ENCODE measurements at regions not wholly inside any gene's neighbourhood (a gene's known extent, or its start where the extent isn't known, plus 50 kb on each side); places are given as distances from the start of the nearest gene placed in this dataset.

DNA sequence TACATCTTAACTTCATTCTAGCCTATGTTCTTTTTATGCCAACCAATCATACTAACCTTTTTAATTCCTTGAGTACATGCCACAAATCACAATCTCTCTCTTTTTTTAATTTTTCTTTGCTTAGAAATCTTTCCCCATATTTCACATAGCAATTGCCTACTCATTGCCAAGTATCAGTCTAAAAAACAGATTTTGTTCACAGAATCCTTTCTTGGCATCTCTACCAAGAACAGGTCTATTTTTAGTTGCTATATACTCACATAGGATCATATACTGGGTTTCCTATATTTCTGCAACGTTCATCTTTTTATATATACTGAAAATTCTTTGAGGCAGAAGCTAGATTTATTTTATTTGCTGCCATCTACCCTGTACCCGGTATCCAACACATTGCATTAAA is 292.1 kb downstream of the GASK1B start:
- no peak for DNase-seq (ENCODE audit: low spot score)

DNA sequence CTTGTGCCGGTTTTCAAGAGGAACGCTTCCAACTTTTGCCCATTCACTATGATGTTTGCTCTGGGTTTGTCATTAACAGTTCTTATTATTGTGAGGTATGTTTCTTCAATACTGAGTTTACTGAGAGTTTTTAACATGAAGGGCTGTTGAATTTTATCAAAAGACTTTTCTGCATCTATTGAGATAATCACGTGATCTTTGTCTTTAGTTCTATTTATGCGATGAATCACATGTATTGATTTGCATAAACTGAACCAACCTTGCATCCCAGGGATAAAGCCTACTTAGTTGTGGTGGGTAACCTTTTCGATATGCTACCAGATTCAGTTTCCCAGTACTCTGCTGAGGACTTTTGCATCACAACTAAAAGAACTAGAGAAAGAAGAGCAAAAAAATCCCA is 318.0 kb downstream of the GASK1B start:
- no peak for DNase-seq (ENCODE audit: low spot score)

DNA sequence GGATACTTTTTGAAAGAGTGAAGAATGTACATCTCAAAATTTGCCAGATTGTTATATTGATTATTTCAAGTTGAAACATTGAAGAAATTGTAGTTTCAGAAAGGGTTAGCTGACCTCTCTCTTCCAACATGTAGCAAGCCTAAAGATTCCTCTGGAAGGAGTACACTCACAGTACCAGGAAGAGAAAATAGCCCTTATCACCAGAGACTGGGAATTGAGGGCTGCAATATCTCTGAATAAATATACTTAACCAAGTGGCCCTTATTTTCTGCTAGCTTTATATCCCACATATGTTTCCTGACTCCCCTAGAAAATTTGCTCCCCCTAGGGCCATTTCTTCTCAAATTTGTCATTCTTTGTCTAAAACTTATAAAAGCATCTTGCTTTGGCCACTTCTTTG is 332.2 kb downstream of the GASK1B start:
- DNase-seq (ENCODE audit: low spot score): no peak

DNA sequence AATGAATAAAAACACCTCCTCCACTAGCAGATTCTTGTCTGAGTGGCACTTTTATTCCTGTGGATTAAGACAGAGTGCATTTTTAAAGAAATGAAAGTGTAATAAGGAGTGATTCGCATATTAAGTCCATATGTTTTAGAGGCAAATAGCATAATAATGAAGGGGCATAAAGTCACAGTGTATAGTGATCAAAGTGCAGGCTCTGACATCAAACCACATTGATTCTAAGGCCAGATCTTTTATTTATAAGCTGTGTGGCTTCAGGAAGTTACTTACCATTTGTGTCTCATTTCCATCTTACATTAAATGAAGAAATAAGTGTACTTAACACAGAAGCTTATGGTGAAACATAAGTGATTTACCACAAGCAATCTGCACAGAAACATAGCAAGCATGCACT is 332.8 kb downstream of the GASK1B start:
- no peak for DNase-seq (ENCODE audit: low spot score)

DNA sequence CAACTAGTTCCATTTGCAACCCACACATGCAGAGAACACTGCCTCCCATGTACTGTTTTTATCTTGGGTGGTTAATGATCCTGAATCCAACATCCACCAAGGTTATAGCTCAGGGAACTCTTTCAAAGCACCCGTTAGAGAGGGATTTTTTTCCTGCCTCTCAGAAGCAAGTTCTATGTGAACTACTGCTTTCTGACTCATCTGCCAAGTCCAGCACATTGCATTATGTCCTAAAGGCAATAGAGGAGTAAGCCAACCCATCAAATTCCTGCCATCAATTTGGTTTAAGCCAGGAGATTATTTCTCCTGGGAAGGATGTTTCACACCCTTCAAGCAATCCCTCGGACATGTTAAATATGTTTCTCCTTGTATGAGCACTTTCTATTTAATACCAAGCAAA is 334.5 kb downstream of the GASK1B start:
- no peak for DNase-seq (ENCODE audit: low spot score)

DNA sequence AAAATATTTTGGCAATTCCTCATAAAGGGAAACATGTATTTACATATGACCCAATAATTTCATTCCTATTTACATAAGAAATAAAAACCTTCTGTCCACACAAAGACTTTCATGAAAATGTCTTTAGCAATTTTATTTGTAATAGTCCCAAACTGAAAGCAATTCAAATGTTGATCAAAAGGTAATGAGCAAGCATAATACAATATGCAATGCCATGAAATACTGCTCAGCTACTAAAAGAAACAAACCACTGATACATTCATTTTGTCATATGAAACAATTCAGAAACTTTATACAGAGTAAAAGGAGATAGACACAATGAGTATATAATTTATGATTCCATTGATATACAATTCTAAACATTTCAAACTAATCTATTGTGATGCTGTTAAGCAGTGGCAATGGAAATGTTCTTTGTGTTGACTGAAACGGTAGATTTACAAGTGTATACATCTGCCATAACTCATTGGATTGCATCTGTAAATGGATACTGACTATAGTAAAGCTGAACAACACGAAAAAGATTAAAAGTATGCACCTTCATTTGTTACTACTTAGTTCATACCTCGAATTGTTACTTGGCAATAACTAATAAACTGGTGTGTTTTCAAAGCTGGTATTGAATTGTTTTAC is 335.6 kb downstream of the GASK1B start:
- DNase-seq (ENCODE audit: low spot score): no peak

DNA sequence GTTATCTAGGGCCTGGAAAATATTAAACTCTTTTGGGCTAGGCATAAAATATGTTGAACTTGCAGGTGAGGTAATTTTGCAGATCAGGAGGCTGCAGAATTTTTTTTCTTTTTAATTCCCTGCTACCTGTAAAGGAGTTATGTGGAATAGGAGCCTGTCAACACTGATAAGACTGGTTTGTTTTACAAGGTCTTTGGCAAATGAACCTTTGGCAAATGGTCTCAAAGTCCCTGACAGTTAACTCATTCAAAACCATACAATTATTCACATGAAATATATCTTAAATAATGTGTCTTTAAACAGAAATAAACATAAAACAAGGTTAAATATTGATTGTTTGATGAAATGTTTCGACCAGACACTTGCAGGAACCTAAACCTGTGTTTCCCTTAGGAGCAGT is 340.2 kb downstream of the GASK1B start:
- no peak for DNase-seq (ENCODE audit: low spot score)

DNA sequence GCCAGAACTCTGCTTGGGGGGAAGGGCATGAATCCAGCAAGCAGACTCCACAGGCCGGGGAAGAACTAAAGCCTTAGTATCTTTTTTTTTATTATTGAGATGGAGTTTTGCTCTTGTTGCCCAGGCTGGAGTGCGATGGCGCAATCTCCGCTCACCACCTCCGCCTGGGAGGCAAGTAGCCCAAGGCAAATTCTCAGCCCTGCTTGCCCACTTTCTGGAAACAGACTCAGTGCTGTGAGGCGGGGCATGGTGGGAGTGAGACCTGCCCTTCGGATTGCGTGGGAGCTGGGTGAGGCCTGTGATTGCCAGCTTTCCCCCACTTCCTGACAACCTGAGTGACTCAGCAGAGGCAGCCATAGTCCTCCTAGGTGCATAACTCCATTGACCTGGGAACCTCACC is 348.8 kb downstream of the GASK1B start:
- no peak for DNase-seq (ENCODE audit: low spot score)

DNA sequence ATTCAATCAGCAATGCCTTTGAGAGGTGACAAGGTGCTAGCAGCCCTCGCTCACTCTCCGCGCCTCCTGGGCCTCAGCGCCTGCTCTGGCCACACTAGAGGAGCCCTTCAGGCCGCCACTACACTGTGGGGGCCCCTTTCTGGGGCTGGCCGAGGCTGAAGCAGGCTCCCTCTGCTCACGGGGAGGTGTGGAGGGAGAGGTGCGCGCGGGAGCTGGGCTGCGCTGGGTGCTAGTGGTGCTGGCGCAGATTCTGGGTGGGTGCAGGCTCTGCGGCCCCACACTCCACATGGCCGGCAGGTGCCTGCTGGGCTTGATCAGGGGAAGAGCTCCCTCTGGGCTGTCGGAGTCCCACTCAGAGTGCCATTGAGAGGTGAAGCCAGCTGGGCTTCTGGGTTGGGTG is 351.0 kb downstream of the GASK1B start:
- DNase-seq (ENCODE audit: low spot score): no peak

DNA sequence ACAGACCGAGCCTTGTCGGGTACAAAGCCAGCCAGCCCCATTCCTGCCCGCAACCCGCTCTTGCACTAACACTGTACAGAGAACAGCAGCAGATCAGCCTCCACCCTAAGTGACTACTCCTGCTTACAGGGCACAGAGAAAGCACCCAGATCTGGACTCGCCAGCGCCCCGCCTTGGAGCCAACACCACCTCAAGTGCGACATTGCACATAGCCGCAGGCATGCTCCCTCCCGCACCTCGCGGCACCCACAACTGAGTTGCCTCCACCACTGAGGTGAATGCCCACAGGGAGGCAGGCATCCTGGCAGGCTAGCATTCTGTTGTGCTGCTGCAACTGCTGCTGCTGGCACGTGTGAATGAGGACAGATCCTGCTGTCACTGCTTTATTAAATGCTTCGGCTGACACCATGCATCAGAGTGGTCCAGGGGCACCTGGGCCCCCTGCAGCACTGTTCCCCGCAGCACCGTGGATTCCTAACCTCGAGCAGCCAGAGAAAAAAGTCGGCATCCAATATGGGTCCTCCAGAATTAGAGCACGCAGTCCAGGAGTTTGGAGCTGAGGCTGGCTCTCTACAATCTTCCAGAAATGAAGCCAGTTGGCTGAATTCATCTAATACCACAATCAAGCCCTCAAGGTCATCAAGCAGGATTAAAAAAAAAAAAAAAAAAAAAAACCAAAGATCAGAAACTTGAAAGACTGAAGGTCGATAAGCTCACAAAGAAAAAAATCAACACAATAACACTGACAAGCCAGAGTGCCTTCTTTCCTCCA is 352.9 kb downstream of the GASK1B start:
- DNase-seq (ENCODE audit: low spot score): no peak

DNA sequence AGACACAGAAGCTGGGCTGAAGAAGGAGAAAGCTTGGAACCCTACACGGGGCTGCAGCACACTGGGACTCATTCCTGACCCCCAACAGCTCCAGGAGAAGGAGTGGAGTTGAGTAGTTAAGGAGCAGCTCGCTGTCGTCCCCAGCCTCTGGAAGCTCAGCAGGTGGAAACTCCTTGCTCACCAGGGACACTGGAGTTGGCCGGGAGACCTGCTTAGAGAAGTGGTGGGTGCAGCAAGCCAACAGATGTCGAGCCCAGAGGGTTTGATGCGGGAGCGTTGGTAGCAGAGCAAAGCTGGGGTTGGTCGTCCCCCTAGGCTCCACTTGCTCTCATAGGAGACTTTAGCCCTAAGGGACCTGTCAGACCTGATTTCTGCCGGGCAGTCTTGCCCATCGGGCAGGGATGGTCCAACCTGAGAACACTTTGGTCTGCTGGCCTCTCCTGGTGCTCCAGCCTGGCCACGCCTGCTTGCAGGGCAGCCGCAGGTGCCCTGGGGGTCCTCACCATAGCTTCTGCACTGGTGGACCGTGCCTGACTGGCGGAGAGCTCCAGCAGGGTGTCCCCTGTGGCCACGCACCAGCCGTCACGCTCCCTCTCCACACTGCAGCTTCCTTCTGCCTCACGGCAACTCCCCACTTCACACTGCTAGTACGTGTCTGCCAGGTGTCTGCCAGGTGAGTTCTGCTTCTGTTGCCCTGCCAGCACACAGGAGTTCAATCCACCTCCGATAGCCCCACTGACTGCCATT is 353.7 kb downstream of the GASK1B start:
- DNase-seq (ENCODE audit: low spot score): no peak

DNA sequence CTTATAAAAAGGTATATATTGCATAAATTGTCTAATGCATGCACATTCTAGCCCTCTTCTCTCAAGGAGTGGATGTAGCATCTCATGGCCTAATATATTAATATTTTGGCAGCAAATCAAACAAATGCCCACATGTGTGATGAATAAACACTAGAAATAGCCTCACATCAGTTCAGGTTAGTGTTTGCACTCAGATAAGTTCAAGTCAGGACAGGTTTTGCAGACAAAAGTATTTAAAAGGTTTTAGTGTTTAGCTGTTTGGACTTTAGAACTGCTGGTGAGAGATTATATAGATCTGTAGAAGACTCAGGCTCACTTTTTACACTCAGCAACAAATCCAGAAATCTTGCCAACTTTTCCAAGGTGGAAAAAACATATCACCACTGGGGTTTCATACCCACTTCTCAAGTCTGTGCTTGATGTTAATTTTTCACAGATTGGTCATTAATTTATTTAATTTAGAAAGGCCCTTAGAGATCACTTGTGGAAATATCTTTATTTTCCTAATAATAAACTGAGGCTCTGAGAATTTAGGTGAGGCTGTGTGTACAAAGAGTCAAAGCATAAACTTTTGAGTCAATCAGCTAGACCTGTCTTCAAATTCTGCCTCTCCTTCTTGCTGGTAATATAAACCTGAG is 362.6 kb downstream of the GASK1B start:
- DNase-seq (ENCODE audit: low spot score): no peak

DNA sequence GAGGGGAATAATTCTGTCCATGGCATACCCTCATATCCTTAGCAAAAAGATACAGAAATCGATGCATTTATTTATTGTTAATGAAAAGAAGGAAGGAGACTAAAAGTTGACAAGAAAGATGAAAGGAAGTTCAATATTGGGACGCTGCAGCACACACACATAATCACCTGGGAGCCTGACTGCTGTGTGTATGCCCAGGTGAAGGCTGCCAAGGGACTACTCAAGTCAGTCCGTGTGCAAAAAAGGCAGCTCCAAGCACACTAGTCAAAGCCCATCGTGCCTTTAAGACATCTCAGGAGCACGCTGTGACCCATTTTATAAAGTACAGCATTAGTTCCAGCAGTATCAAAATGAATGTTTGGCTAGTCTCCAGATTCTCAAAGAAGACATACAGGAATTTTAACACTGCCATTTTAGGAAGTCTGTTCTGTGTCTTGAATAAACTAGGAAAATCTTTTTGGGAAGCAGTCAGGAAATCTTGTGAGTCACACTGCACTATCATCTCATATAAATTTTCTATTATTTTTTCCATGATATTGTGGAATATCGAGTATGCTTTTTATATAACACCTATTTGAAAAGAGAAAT is 363.9 kb downstream of the GASK1B start:
- DNase-seq (ENCODE audit: low spot score): no peak

DNA sequence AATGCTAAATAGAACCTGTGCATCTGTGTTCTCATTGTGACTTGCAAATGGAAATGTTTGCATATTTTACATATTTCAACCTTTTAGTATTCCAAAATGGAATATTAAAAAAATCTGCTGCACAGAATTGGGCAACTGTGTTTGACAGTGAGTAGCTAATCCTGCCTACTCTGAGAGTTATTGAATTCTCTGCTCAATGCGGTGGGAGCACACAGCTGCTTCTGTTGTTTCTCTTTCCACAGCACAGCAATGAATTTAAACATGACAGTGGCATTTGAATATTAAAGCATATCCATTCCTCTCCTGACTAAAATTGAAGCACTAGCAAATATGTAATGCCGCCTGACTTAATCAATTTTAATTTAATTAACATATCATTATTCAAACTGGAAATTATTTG is 366.6 kb downstream of the GASK1B start:
- DNase-seq (ENCODE audit: low spot score): no peak

DNA sequence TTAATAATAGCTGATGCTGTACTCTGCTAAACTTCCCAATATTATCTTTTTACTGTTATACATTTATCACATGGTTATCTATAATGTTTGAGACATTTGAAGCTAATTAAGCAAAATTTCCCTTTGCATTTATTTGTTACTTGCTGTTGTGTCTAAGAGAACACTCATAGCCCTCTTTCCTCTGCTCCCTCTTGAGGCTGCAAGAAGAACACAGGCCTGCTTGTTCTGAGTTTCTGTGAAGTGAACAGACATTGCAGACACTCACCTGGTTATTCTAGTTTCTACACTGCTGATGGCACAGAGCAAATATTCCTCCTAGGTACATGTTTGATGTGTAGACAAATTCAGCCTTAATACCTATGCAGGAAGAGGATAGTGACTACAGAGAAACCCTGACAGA is 367.8 kb downstream of the GASK1B start:
- no peak for DNase-seq (ENCODE audit: low spot score)

DNA sequence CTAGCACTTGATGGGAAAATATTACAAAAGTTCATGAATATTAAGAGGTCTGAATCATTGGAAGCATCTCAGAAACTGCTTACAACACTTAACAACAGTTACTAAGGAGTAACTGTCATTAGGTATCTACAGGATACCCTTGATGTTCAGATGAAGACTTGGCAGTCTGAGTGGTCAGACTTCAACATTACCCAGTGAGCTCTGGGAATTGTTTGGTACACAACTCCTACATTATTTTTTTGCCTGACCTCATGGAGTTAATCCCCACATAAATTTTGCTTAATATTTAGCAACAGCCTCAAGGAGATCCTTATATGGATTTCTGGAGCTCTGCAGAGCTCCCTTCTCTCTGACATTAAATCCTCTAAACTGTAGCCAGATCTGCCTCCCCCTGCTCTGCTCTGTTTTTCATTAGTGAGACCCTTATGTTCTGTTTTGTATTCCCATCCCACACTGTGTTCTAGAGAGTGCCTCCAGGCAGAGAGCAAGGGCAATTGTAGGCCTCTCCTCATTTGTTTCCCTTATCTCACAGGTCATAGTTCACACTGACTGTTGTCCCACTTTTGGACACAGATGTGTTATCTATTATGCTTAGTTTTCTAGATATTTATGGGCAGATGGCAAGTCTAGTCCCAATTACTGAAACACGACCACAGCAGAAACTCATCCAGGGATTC is 368.8 kb downstream of the GASK1B start:
- DNase-seq (ENCODE audit: low spot score): no peak

DNA sequence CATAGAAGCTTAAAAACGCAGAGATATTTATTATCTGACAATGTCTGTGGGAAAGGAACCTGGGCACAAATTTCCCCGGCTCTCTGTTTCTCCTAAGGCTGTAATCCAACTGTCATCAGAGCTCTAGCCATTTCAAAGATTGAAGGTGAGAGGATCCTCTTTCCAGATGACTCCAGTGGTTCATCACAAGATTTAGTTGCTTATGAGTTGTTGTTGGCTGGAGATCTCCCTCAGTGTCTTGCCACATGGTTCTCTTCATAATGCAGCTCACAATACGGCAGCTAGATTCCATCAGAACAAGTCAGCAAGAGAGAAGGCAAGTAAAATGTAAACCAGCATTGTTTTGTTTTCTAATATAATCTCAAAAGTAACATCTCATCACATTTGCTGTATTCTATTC is 369.4 kb downstream of the GASK1B start:
- no peak for DNase-seq (ENCODE audit: low spot score)

DNA sequence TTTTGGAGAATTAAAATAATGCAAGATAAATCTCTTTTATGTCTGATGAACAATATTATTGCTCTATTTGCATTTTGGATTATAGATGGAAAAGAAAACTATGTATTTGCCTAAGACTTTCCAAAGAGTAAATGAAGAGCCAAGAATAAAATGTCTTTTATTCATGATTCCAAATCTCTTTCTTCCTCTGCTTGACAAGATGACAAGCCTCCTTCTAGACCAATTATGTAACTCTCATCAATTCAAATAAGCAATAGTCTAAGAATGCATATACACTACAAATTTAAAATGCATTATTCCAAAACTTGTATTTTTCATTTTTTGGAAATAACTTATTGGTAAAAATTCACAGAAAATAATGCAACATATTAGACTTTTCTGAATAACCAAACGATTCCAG is 377.3 kb downstream of the GASK1B start:
- DNase-seq (ENCODE audit: low spot score): no peak

DNA sequence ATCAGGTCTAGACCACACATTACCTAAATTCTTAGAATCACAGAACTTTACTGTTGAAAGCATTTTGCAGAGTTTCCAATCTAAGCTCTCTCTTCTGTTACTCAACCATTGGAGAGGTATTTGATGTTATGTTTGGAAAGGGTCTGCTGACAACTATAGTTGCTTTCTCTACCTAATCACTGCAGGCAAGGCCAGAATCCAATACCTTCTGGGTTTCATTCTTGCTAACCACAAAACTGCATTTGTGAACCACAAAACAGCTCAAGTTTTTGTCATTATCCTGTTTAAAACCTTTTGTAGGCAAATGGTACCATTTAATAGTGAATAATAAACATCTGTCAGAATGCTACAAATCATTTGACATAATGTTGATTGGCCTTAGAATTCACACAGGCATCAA is 380.1 kb downstream of the GASK1B start:
- no peak for DNase-seq (ENCODE audit: low spot score)

DNA sequence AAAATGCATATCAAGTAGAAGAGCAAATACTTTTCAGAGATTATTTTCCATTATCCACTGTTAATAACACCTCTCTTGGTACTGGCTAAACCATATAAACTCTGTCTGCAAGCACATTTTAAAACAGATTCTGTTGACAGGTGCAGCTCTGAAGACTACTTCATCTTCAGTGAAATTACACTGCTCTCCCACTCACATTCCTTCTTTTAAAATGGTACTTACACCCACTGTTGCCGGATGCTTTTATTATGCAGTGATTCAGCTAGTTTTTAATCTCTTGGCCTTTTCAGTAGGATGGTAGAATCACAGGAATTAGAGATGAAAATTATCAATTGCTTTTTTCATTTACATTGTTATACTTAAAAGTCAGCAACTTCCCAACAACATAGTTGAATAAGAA is 381.6 kb downstream of the GASK1B start:
- no peak for DNase-seq (ENCODE audit: low spot score)

DNA sequence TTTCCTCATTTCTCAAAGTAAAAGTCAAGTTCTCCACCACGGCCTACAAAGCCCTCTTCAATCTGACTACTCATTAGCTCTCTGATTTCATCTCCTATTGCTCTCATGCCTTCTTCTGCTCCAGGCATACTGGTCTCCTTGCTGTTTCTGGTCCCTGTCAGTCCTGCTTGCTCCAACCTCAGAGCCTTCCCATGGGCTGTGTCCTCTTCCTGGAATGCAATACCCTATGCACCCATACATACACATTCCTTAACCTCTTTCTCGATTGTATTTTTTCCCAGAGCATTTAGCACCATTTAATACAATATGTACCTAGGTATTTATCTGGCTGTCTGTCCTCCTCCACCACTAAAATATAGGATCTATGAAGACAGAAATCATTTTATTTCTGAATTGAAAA is 385.2 kb downstream of the GASK1B start:
- DNase-seq (ENCODE audit: low spot score): no peak

DNA sequence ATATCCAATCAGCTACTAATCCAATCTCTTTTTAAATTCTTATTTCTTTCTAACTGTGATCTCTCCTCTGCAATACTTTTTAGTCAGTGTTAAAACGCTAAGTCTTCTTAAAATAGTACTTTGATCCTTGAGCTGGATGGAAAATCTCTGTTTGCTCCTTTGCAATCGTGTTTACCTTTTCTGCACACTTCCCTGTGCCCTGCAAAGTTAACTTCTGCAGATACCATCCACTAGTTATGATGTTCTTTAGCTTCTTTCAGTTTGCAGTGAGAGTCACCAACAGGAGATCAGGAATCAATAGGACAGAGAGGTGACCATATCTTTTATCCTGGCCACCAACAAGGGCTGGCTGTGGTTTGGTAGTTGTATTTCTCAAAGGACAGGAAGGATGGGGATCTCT is 391.5 kb downstream of the GASK1B start:
- DNase-seq (ENCODE audit: low spot score): no peak

All from ecto neural progenitor cell (in vitro differentiated cells).